Occipital lobe (tissue), 1 donor: ENCODE measurements at regions not wholly inside any gene's neighbourhood (a gene's known extent, or its start where the extent isn't known, plus 50 kb on each side); places are given as distances from the start of the nearest gene placed in this dataset.

Experiments used
- DNase-seq: peaks from one replicate; lab custom pipeline; 2025; lab: John Stamatoyannopoulos, UW

DNA sequence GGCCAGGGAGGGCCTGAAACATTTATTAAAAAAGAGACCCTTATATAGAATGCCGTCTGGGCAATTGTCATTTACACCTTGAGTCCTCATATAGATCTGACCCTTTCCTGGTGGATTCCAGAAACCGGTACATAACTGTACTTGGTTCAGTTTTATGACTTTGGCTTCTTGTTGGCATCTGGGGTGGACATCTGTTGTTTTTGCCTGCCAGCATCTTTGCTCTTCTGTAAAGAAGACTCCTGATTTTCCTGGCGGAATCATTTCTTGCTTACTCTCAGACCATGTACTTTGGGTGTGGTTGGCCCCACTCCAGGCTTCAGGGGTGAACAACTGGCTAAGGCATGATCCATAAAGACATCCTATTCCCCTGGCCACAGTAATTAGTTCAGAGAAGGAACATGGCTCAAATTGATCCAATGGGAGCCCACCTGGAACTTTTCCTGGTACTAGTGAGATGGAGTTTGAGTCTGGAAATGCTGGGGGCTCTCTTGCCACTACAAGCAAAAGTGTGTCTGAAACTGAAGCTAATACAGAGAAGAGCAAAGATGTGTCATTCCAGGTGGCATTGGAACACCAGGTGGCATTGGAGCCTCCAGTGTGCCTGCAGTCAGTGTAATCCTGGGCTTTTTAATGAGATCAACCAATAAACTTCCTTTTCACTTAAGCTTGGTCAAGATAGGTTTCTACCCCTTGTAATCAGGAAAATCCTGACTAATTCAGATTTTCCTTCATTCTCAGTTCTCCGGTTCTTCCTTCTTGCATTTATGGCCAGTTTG lies 332.5 kb upstream of the CAMK1G start:
- DNase-seq = no peak

- DNase-seq = no peak
Observed at GRCh38 chr1:209256766-209257350, 326.7 kb upstream of the CAMK1G start.

DNA sequence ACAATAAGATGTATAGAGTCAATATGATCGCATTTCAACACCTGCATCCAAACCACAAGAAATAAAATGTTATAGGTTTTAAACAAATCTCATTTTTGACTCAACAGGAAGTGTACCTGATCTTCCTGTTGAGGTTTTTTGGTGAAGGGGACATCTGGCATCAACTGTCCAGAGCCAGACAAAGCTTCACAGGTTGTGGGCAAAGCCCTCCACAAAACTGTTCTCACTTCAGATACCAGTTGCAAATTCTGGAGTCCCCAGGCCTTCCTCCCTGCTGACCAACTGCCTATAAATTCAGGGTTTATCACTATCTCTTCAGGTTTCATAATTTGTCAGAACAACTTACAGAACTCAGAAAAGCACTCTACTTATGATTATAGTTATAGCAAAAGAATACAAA lies 326.1 kb upstream of the CAMK1G start:
- DNase-seq = no peak

DNA sequence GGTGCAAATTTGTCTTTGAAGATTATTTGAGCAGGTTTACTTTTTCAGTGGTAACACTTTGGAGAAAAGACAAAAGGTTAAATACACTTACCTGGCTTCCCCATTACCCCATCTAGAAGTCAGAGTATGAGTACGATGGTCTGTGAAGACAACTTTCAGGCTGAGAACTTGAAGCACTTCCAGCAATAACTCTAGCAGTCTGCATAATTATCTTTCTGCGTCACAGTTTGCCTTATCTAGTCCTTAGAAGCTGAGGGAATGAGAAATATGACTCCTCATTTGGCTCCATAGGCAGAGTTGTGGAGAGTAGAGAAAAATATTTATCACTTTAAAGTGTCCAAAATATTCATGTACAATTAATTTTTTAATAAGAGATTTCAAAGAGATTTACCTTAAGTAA lies 323.4 kb upstream of the CAMK1G start:
- no peak for DNase-seq

DNA sequence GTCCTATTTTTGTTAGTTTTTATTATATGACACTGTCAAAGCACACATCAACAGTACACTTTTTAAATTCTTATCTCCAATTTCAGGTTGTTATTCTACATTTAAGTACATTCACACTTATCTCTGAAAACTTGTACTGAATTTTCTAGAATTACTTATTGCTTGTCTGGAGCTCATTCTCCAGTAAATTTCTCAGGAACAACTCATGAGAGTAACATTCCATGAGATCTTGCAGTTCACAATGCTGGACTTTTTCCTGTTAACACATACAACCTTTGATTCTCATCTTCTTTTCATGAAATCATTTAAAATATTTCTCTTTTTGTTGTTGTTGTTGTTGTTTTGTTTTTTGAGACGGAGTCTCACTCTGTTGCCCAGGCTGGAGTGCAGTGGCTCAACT lies 320.9 kb upstream of the CAMK1G start:
- no peak for DNase-seq

DNA sequence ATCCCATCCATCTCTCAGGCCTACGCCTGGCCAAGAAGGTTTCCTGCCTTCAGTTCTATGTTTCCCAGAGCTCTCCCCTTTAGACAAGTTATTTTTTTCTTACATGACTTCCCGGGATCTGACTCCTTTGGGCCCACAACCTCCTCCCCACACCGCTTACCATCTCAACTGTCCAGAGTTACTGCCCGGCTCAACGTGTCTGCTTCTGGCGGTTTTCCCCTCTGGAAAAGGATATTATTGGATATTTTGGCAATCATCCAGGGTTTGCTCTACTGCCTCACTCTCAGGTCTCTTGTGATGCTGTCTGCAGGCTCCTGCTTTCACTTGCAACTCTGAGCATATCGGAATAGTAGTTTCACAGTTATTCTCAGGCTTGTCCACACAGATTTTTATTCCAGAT lies 318.2 kb upstream of the CAMK1G start:
- DNase-seq = no peak

GRCh38 chr1:209266590-209267205 lies 316.8 kb upstream of the CAMK1G start:
- no peak for DNase-seq

DNA sequence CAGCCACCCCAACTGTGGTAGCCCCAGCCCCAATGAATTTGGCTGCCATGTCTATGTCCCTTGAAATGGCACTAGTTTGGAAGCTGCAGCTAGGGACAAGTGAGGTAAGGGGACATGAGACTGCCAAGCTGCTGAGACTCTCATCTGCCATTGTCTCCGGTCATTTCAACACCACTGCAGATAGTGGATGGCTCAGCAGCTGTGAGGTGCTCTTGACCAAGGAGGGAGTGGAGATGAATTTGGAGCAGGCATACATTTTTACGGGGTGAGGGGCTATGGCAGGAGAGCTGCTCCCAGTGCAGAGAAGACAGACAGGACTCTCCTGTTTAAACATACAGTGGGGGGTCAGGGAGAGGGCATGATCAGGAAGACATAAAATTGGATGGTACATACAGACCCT lies 315.5 kb upstream of the CAMK1G start:
- DNase-seq = no peak

- DNase-seq = no peak
Observed at GRCh38 chr1:209268479-209268878, 315.0 kb upstream of the CAMK1G start.

DNA sequence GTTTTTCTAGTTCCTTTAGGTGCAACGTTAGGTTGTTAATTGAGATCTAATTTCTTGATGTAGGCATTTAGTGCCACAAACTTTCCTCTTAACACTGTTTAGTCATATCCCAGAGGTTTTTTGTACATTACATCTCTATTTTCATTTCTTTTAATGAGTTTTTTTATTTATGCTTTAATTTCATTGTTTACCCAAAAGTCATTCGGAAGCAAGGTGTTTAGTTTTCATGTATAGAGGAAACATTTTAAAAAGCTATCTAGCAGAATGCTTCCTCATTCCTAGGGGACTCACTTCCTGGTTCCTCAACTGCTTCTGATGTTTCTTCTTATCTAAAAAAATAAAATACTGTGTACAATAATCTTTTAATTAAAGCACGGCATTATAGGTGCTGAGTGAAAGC lies 307.2 kb upstream of the CAMK1G start:
- DNase-seq = no peak

GRCh38 chr1:209277662-209278061 lies 305.9 kb upstream of the CAMK1G start:
- no peak for DNase-seq

DNA sequence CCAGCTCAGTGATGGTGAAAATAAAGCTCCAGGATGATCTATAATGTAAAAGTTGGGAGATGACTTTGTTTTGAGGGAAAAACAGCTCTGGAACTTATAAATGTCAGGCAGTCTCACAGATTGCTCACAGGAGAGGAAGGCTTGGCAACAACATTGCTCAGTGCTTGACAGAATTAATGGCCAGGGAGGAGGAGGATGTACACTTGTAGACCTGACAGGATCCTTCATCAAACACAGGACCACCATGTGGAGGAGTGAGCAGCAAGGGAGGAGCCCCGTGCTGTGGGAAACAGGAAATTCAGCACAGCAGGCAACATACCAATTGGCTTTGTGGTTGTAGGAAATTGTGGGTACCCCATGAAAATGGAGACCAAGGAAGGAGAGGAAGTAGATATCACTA lies 291.8 kb upstream of the CAMK1G start:
- no peak for DNase-seq

DNA sequence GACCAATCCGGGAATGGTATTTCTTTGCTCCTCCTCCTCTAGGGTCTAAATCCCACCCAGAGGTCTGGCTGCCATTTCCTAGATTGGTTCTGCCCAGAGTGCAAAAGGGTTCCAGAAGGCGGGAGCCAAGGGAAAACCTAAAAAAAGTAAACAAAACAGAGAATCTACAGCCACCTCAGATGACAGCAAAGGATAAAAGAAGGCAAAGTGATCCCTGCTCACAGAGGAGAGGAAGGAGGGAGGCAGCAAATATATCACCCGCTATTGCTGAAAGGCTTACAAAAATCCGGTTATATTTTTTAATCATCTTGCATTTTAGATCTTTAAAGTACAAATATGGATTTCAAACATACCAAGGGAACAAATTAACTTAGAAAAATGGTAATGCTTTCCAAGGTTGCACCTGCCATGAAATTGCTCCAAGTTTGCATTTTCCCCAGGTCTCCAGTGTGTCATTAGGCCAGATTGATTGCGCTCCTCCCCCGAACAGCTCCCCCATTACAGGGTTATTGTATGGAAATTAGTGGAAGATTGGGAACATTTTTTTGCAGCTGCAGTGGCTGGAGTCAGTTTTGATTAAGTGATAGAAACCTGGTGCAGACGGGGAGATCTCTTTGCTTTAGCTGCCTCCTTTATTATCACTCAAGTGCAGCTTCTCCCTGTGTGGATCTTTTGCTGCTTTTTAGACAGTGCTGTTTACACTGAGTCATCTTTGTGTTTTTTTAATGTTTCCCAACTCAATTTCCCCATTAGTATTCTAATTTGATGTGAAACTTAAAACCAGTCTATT lies 280.5 kb upstream of the CAMK1G start:
- DNase-seq = no peak

DNA sequence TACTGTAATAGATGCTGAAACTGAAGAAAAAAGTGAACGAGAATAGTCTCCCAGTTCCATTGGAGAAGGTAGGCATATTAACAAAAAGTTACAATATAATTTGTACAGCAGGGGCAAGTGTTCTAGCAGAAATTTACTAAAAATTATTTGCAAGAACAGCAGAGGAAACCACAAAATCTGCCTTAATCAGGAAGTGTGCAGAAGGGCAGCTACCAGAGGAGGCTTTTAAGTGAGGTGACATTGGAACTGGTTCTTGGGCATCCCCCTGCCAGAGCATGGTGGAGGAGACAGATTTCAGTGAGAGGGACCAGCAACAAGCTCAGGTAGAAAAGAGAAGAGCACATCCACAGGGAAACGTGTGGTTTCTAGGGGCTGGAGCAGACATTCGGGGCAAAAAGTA lies 279.3 kb upstream of the CAMK1G start:
- DNase-seq = no peak

DNA sequence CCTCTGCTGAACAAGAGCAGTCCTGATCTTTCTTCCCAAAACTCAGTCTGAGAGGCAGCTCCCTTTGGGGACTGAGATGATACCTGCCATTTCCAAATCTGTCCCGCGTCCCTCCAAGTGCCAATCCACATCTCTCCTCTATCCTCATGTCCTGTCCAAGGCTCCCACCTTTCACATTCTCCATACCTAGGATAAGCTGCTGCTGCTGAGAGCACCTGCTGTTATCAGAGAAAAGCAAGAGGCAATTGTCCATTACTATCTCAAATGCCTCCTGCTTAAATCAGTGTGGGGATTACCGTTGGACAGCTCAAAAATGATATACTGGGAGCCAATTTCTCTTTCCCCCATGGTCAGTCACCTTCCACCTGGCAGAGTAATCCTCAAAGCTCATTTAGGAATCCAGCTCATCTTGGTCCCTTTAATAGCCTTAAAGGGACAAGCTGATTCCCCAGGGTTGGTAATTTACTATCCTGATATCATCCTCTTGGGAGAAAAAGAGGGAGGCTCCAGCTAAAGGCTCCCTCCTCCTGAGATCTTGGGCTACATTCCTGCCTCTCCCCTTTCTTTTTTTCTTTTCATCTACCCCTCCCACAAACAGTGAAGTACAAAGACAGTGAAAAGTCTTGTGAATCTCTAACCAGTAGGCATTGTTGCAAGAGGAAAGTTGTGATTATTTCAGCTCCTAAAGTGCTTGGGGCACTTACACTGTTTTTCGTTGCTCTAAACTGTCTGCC lies 278.1 kb upstream of the CAMK1G start:
- DNase-seq = no peak

GRCh38 chr1:209307846-209308245 lies 275.7 kb upstream of the CAMK1G start:
- DNase-seq = no peak

- no peak for DNase-seq
Observed at GRCh38 chr1:209309198-209309597, 274.3 kb upstream of the CAMK1G start.

- DNase-seq = no peak
Observed at GRCh38 chr1:209311770-209312169, 271.7 kb upstream of the CAMK1G start.

GRCh38 chr1:209316929-209317328 lies 266.6 kb upstream of the CAMK1G start:
- no peak for DNase-seq

DNA sequence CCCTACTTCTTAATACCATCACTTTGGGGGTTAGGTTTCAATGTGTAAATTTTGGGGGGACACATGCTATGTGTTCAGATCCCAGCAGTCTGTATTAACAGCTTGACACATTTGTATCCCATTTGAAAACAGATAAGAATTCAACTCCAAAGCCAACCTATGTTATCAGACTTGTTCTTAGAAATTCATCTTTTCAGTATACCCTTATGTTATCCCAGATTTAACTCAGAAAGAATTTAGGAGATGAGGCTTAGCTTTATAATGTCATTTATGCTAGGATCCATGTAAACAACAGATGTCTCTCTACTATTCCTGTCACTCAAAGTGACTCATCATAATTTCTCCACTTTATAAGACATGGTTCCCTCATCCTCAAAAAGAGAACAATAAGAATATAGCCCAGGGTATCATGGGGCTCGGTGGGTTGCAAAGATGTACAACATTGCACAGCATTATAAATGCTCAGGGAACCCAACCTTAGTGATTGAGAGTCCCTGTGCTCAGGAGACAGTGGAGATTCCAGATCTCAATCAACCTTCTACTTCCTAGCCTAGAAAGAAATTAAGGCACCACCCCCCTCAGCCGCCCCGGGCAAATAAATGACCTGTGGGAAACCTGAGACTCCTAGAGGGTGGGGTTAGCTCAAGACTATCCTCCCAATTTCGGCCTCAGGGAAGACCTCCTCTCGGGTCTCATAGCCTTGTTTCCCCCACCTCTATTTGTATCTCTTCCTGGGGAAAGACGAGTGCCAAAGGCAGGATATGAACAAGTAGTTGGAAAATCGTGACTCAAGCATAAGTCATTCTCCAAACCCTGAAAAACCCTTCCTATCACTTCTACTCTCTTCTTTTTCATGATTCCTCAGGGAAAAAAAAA lies 265.1 kb upstream of the CAMK1G start:
- DNase-seq = no peak

GRCh38 chr1:209319057-209319432 lies 264.5 kb upstream of the CAMK1G start:
- no peak for DNase-seq
